Glomerular endothelial cell (primary cell): ENCODE measurements at regions not wholly inside any gene's neighbourhood (a gene's known extent, or its start where the extent isn't known, plus 50 kb on each side); places are given as distances from the start of the nearest gene placed in this dataset.
"Not testable (repeated sequence)": the region's sequence is repeated elsewhere in the genome, so short reads cannot be mapped to it uniquely, and the experiment has no call there.

Source experiments
- DNase-seq: peaks from one replicate; pipeline ENCODE4 v3.0.0-alpha.2; 2011; ENCODE audit warnings: low read depth, low spot score; ENCODE audit errors: extremely low read depth

DNA sequence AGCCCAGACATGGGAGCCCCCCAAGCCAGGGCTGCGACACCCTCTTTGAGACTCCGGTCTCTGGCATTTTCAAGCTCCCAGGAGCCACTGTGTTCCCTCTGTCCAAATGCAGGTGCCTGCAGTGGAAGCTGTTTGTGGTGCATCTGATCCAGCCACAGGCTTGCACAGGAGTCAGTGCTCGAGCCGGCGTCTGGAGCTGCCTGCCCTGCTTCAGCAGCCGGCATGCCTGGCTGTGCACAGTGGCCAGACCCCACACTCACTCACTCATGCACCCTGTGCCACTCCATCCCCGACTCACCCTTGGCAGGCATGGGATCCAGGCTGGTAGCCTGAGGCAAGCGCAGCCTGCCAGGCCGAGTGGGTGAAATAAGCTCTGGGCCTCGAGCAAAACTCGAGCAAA is 555.0 kb upstream of the CCDC54 start:
- no peak for DNase-seq

DNA sequence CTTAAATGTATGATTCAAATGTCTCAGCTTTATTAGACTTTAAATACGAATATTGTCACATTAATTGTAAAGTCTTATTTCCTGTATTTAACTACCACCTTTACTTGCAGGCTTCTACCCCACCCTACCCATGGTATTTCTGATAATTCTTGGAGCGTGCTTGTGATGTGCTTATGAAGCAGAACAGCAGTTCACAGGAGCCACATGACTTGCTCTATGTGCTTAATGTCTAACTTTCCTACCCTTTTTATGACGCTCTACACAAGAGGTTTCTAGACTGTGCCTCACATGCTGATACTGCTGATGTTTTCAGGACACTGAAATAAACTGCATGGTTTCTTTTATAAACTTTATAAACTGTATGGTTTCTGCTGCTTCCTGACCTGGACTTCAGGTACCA is 553.5 kb upstream of the CCDC54 start:
- DNase-seq, result no peak

DNA sequence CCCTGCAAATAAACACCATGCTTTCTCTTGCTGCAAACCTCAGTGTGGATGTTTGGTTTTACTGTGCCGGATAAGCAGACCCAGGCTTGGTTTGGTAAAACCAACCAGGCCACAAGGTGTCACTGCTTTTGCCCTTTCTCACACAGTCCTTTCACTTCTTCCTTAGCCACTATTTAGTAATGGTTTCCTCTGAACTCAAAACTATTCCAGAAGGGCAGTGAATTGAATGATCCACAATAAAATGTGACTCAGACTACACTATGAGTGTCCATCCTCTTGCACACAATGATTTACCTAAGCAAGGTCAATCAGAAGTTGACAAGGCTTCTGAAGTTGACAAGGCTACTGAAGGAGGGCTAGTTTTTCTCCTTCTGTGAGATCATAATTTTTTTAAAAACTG is 552.4 kb upstream of the CCDC54 start:
- no peak for DNase-seq

DNA sequence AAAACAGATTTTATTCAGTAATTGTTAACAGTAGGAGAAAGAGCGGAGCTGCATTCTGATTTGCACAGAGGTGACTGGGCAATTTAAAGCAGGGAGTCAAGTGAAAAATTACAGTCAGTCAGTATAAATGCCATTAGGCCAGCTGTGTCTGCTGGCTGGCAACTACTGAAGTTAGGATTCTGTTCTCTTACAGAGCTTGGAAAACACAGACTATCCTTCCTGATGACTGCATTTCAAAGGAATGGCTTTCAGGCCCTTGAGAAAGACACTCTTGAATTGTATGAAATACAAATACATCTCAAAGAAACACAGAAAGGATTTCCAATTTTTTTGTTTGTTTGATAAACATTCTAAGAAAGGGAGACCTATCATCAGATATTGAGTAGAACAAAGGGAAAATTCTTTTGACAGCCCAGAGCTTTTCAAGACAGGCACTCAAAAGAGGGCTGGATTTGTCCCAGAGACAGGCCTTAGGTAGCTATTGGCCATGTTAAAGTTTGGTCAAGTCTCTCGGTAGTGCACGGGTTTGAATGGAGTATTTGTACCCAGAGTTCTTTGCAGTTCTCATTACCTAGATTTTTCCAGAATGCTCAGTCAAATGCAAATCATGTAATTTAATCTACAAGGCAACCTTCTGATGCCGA is 551.2 kb upstream of the CCDC54 start:
- DNase-seq, result no peak

DNA sequence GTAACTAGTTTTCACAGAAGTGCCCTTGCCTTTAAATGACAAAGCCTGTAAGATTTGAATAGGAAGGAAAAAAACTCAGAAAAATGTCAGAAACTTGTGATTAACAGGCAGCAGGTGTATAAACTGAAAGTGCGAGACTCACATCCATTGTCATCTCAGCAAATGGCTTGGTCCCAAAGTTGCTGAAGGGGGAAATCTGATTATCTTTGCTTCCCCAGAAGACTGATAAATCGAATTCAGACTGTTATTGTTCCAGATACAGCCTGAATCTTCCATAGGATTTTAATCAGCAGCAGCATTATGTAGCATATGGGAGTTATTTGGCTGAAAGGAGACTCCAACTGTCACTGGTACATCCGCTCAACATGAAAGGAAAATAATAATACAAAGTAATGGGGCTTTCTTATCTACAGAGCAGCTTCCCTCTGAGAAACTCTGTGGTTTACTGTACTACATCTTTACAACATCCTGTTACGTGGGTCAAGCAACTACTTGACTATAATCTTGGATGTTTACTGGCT is 550.4 kb upstream of the CCDC54 start:
- DNase-seq, result no peak

DNA sequence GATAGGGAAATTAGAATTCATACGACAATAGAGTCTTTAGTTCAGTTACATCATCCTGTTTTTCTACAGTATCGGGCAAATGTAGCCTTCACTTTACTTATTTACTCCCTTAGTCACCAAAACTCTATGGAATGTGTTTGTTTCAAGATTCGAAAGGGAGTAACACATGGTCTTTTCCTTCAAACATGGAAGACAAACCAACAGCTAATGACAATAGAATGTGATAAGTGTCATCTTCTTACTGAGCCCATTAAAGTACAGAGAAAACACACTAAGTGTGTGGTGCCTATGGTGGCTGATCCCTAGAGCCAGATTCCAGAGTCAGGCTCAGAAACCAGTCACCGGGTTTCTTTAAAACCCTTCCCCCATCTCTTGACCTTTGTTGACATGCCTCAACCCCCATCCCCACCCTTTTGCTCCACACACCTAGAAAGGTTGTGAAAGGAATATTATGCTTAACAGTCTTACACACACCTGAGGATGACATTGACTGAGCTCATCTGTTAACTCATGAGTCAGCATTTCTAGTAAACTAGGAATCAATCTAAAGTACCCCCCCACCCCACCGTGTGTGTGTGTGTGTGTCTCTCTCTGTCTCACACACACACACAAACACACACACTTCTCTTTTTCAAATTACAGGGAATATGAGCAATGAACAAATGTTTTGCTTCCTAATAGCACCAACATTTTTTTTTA is 549.6 kb upstream of the CCDC54 start:
- DNase-seq, result no peak

DNA sequence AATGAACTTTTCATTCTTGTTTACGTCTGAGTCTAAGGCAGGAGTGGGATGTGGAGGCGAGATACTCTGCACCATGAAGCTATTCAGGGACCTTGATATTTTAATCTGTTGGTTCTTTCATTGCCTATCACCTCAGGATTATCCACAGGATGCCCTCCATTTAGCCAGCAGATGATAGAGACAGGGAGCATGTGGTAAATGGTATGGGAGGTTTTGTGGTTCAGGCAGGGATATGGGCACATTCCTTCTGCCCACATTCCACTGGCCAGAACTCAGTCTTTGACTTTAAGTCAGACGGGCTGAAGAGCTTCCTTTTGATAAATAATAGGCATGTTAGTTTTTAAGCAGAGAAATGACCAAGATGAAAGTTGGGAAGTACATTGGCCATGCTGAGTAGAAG is 548.0 kb upstream of the CCDC54 start:
- DNase-seq, result no peak

DNA sequence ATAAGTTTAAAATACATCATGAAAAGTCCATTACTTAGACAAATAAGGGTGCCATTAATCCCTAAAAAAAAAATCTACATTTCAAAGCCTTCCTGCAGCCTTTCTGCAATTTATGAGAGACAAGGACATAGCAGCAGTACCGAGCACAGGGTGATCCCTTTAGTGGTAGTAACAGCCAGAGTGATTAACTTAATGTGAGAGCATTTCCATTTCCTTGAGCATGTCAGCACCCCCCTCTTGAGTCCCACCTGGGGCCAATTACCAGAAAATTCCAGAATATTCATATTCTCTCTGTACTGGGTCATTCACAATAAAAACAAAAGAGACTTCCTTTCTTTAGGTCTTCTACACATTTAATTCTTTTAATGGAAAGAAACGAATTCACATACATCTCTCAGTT is 546.9 kb upstream of the CCDC54 start:
- DNase-seq, result no peak

DNA sequence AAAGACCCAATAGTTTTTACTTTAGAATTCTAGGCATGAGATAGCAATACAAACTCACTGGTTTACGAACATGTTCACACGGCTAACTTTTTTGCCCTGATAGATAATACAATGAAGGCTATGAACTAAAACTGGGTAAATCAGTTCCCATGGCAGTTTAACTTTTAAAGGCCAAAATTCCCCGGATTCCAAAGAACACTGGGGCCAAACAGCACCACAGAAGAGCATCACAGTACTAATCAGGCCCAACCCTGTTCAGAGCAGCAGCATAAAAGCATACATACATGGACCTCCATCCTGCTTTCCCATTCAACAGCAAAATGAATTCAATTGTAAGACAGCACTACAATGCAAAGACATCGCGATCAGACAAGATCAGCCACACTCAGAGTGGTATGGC is 540.3 kb upstream of the CCDC54 start:
- DNase-seq, result no peak

DNA sequence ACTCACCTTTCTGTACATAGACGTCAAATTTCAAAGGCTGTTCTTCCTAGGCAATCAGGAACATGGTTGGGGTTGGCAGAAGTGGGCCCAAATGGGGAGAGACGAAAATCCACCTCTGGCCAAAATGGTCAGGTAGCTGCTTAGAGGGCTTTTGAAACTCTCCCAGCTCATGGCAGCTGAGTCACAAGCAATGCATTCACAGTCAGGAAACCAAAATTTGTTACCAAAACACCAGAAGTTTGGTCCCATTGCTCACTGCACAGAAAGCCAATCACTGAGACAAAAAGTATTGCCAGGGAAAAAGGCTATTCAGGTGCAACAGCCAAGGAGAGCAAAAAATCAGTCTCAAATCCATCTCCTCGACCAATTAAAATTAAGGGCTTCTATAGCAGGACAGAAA is 539.6 kb upstream of the CCDC54 start:
- no peak for DNase-seq

DNA sequence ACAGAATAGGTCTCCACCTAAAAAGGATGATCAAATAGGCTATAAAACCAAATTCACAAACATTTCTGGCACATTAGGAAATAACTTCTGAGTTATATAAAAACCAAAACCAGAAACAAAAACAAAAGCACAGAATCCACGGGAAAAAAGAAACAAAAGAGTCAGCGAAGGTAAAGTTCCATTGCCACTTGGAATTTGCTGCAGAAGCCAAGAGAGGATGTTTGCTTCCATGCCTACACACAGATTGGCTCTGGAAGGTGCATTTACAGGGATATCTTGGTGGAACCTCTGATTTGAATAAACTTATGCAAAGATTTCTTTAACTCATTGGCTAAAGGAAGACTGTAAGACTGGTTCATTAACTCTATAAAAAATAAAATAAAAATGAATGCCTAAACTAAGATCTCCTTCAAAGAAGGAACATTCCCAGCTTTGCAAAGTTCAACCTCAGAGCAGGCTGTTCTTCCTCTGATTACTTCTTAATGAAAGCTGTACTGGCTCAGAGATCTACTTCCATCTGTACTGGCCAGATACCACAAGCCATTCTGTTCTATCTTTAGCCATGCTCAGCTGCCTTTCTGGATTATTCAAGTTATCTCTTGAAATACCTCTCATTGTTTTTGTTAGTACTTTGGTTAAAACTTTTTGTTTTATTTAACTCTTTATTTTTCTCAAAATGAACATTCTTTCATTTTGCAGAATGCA is 537.5 kb upstream of the CCDC54 start:
- no peak for DNase-seq

DNA sequence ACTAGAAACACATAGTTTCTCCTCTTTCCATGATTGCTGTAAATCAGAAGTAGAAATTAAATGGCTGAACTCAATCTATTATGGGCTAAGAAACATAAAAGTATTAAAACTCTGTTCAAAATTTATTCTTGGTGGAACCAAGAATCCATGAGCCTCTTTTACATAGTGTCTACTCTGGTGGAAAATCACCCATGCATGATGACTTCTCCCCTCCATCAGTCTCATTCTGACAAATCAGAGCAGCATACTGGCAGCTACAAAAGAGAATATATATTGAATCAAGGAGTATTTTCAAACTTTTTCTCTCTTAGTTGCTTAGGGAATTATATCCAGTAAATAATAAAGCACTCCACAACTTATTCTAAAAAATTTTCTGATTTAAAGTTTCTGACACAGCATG is 536.9 kb upstream of the CCDC54 start:
- DNase-seq, result no peak

DNA sequence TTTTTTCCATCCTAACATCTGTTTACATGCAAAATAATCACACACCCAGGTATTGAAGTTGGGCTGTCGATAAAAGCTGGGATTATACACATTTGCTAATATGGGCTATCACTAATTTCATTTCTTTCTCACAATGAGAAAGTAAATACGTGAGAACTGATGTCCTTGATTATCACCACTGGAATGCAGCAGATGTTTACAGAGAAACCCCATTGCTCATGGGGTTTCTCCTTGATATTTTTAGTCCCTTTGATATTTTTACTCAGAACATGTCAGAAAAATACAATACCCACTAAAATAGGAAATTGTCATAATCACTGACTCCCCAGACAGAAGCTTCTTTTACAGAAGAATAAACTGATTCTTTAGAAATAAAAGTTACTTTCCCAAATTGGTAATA is 535.1 kb upstream of the CCDC54 start:
- DNase-seq, result no peak

DNA sequence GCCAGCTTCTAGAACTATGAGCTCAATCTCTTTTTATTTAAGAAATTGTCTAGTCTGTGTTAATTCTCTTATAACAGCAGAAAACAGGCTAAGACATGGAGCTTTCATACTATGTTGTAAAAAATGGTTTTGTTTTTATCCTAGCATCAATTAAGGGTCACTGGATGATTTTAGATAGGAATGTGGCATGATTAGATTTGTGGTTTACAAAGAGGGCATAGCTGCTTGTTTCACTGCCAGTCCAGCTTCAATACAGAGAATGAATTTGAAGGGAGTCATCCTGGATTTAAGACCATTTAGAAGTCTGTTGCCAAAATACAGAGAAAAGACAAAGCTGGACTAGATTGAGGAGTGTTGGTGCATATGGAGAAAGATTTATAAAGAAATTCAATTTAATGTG is 532.6 kb upstream of the CCDC54 start:
- no peak for DNase-seq

DNA sequence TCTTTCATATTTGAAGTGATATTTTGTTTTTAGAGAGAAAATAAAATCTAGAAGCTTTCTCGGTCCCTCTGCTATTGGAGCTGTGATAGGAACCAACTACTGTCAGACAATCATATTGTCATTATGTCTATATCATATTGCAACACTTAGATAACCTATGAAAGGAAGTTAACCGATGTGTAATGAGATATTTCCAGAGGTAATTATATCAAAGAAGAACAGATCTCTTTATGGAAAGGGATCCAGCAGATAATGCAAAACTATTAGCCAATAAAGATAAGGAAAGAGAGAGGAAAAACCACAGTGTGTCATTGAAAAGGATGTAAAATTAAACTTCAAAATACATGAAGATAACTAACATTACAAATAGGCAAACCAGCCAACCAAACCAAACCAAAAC is 529.1 kb upstream of the CCDC54 start:
- DNase-seq, result no peak

DNA sequence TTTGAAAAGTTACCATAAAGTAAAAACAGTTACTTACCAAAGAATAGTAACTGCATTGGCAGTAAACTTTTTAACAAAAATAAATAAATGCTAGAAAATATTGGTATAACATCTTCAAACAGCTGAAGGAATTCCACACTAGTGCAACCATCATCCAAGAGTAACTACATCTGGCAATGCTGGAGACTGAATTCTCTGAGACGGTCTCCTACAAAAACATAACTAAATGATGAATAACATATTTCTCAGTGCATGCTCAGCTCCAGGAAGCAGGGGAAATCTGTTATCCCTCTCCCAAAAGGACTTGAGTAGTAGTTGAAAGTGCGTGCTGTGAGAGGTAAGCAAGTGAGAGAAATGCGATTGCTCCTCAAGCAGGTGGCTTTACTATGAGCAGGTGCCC is 526.8 kb upstream of the CCDC54 start:
- DNase-seq, result no peak

DNA sequence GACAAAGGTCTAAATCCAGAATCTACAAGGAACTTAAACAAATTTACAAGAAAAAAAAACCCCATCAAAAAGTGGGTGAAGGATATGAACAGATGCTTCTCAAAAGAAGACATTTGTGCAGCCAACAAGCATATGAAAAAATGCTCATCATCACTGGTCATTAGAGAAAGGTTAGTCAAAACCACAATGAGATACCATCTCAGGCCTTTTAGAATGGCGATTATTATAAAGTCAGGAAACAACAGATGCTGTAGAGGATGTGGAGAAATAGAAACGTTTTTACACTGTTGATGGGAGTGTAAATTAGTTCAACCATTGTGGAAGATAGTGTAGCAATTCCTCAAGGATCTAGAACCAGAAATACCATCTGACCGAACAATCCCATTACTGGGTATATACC is 518.9 kb upstream of the CCDC54 start:
- DNase-seq, result not testable (repeated sequence)

DNA sequence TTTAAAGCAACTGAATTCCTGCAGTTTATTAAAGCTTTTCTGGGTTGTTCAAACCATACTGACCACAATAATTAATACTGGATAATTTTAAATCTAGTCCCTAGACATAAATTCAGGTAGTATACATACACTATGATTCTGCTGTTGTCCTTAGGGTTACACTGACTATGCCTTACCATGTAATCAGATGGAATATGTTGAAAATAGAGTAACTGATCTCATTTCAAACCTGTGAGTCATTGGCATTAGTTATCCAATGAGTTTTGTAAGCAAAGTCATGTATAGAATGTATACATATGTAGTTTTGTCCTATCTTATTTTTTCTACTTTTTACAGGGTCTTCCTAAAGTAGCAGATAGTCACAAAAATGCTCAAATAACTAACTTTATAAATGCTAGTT is 517.1 kb upstream of the CCDC54 start:
- DNase-seq, result no peak

DNA sequence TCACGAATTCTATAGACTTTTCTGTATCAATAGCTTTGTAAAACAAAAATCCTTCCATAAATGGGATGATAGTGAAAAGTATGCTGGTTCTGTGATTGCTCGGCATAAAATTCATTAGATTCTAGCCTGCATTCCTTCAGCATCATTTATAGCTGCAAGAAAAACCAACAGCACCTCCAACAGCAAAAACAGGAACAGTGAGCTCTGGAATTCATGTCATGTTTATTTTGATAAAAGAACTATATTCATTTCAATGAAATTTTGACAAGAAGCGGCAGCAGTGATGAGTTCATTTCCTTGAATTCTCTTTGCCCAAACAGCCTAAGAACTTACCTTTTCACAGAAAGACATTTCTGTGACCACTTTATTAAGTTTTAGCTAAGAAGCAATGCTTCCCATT is 515.2 kb upstream of the CCDC54 start:
- DNase-seq, result peak; percentile 41

DNA sequence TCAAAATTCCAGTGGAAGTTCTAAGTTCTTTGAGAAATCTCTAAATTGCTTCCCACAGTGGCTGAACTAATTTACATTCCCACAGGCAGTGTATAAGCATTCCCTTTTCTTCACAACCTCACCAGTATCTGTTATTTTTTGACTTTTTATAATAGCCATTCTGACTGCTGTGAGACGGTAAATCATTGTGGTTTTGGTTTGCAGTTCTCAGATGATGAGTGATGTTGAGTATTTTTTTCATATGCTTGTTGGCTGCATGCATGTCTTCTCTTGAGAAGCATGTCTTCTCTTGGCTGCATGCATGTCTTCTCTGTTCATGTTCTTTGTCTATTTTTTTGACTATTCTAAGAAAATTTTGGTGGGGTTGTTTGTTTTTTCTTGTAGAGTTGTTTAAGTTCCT is 499.6 kb upstream of the CCDC54 start:
- DNase-seq, result no peak

DNA sequence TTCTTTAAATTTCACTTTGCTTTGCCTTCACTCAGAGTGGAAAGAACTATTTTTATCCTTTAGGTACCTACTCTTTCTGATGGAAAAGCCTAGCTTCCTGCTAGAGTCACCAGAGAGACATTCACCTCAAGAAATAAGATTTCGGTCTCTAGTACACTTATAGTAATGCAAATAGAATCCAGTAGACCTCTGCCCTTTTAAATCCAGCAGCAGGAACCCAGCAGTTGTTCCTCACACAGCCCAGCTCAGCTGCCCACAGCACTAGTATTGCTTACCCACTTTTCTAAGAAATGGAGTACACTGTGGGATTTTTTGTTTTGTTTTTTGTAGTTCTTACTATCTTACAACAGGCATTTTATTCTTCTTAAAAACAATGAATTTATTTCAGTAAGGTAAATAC is 497.0 kb upstream of the CCDC54 start:
- no peak for DNase-seq

DNA sequence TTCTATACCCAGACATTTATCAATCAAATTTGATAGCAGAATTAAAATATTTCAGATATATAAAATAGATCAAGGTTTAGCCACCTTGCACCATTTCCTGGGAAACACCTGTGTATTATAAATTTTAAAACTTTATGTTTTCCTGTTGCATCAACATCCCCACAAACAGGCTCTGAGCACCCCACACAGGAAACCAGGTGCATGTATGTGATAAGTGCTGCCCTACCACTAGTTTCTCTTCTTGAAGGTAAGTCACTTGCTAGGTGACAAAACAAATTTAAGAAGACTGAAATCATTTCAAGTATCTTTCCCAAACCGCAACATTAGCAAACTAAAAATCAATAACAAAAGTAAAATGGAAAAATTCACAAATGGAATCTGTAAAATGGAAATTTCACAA is 496.1 kb upstream of the CCDC54 start:
- no peak for DNase-seq
